ENCODE measurements at regions not wholly inside any gene's neighbourhood (a gene's known extent, or its start where the extent isn't known, plus 50 kb on each side); places are given as distances from the start of the nearest gene placed in this dataset.

- TF ChIP-seq ATF2 (IDR thresholded peaks at IDR 0.05; ENCODE audit: low read length) (peak; percentile 66), TBL1XR1 (IDR thresholded peaks at IDR 0.05; ENCODE audit: low read depth, low read length) (peak; percentile 82), SREBF1 (IDR thresholded peaks at IDR 0.05; ENCODE audit: low read length) (no peak), RELB (IDR thresholded peaks at IDR 0.05; ENCODE audit: low read depth) (peak; percentile 56; the same call in 1 of the 2 replicates), POLR2AphosphoS2 (IDR thresholded peaks at IDR 0.05; ENCODE audit: low read depth, low read length) (no peak), EZH2 (IDR thresholded peaks at IDR 0.05; ENCODE audit: borderline replicate concordance, control insufficient read depth, low read depth, low read length) (no peak), BMI1 (IDR thresholded peaks at IDR 0.05; ENCODE audit: borderline replicate concordance) (no peak), PAX5 (IDR thresholded peaks at IDR 0.05; ENCODE audit: borderline replicate concordance, low read depth, low read length) (peak; percentile 60; the same call in 1 of the 2 replicates), RELA (IDR thresholded peaks at IDR 0.05; ENCODE audit: borderline replicate concordance, partially characterized antibody) (peak; percentile 61), CBX5 (IDR thresholded peaks at IDR 0.05; ENCODE audit: low read depth) (no peak), GABPA (IDR thresholded peaks at IDR 0.05; ENCODE audit: low read depth) (peak; percentile 48; the same call in 1 of the 2 replicates), SMAD5 (IDR thresholded peaks at IDR 0.05; ENCODE audit: low read depth) (no peak), SKIL (IDR thresholded peaks at IDR 0.05; ENCODE audit: low read depth, poor library complexity, severe bottlenecking) (peak; percentile 61), CEBPB (IDR thresholded peaks at IDR 0.05; ENCODE audit: borderline replicate concordance in 1 of 2, low read depth in 2 of 2, low read length in 2 of 2) (peak in 1 of 2 experiments; percentile 78; a peak in 1 of 4 replicates), ZBED1 (IDR thresholded peaks at IDR 0.05; ENCODE audit: borderline replicate concordance) (0 out of 2 replicates have a peak, but pooled peaks have one; percentile 69), CBFB (IDR thresholded peaks at IDR 0.05; ENCODE audit: low read depth) (peak; percentile 61), RB1 (IDR thresholded peaks at IDR 0.05; ENCODE audit: borderline replicate concordance) (no peak), PML (IDR thresholded peaks at IDR 0.05; ENCODE audit: low read length) (0 out of 2 replicates have a peak, but pooled peaks have one; percentile 50), TCF7 (IDR thresholded peaks at IDR 0.05; ENCODE audit: borderline replicate concordance) (peak; percentile 29; the same call in 1 of the 2 replicates), NFIC (IDR thresholded peaks at IDR 0.05; ENCODE audit: low read depth, low read length) (peak; percentile 86)
These were observed 151.3 kb upstream of the NEGR1 start (continued) for GRCh38 chr1:72433591-72433990.
